Loucy (cell line): ENCODE measurements at regions not wholly inside any gene's neighbourhood (a gene's known extent, or its start where the extent isn't known, plus 50 kb on each side); places are given as distances from the start of the nearest gene placed in this dataset.

ENCODE experiments used
- CTCF ChIP-seq: fragments of 200-600 bp; sonication (generic); conservative IDR thresholded peaks from 2 replicates; pipeline ENCODE4 v1.5.1; 2014; ENCODE audit warnings: mild to moderate bottlenecking, antibody characterized with exemption, low read length
- EZH2phosphoT487 ChIP-seq: fragments of 200-600 bp; IDR thresholded peaks from 2 replicates; pipeline ENCODE4 v1.6.1; 2018; ENCODE audit warnings: antibody characterized with exemption, mild to moderate bottlenecking, moderate library complexity, borderline replicate concordance

GRCh38 chr6:145008715-145009114, 723.6 kb downstream of the UTRN start:
- TF ChIP-seq CTCF (no peak), EZH2phosphoT487 (no peak)
